SK-N-SH treated with all-trans-retinoic acid at 6 μM for 48 hours (cell line): ENCODE measurements at regions not wholly inside any gene's neighbourhood (a gene's known extent, or its start where the extent isn't known, plus 50 kb on each side); places are given as distances from the start of the nearest gene placed in this dataset.

ENCODE experiments used
- ATAC-seq: fragments of 200-7000 bp; cut with Tn5 transposase; 3 replicates; pipeline ENCODE4 v1.9.1; 2020; ENCODE audit warnings: mild to moderate bottlenecking, moderate library complexity
- ARNTL ChIP-seq: fragments of 450-650 bp; formaldehyde crosslinking; IDR thresholded peaks from 2 replicates; pipeline ENCODE4 v1.5.0; 2020; ENCODE audit warnings: low read depth, mild to moderate bottlenecking, moderate library complexity, borderline replicate concordance
- BACH2 ChIP-seq: fragments of 250-450 bp; sonication (Bioruptor Pico); IDR thresholded peaks from 2 replicates; pipeline ENCODE4 v1.9.0; 2021; ENCODE audit warnings: mild to moderate bottlenecking, borderline replicate concordance
- CSDC2 ChIP-seq: fragments of 250-450 bp; sonication (Bioruptor Pico); IDR thresholded peaks from 2 replicates; pipeline ENCODE4 v1.5.0; 2020; ENCODE audit warnings: mild to moderate bottlenecking, moderate library complexity
- ESRRG ChIP-seq: fragments of 250-450 bp; sonication (Bioruptor Pico); IDR thresholded peaks from 2 replicates; pipeline ENCODE4 v1.6.1; 2021; ENCODE audit warnings: mild to moderate bottlenecking
- ISL1 ChIP-seq: fragments of 250-450 bp; sonication (Bioruptor Pico); IDR thresholded peaks from 2 replicates; pipeline ENCODE4 v2.1.2; 2022; ENCODE audit warnings: mild to moderate bottlenecking, moderate library complexity
- OSR1 ChIP-seq: fragments of 250-450 bp; sonication (Bioruptor Pico); IDR thresholded peaks from 2 replicates; pipeline ENCODE4 v1.8.0; 2022; ENCODE audit warnings: moderate library complexity, mild to moderate bottlenecking, inconsistent platforms
- PATZ1 ChIP-seq: fragments of 250-450 bp; sonication (Bioruptor Pico); IDR thresholded peaks from 2 replicates; pipeline ENCODE4 v1.8.0; 2020; ENCODE audit warnings: mild to moderate bottlenecking, moderate library complexity, borderline replicate concordance
- PPARA ChIP-seq: fragments of 250-450 bp; sonication (Bioruptor Pico); IDR thresholded peaks from 2 replicates; pipeline ENCODE4 v1.5.0; 2020; ENCODE audit warnings: mild to moderate bottlenecking, borderline replicate concordance
- RARB ChIP-seq: fragments of 250-450 bp; sonication (Bioruptor Pico); IDR thresholded peaks from 2 replicates; pipeline ENCODE4 v1.8.0; 2021; ENCODE audit warnings: mild to moderate bottlenecking, moderate library complexity
- SNAI2 ChIP-seq: fragments of 250-450 bp; sonication (Bioruptor Pico); IDR thresholded peaks from 2 replicates; pipeline ENCODE4 v1.5.0; 2020; ENCODE audit warnings: mild to moderate bottlenecking, moderate library complexity
- TCF4 ChIP-seq: fragments of 250-450 bp; sonication (Bioruptor Pico); IDR thresholded peaks from 2 replicates; pipeline ENCODE4 v1.8.0; 2021; ENCODE audit warnings: mild to moderate bottlenecking, moderate library complexity, borderline replicate concordance
- TOX ChIP-seq: fragments of 250-450 bp; sonication (Bioruptor Pico); IDR thresholded peaks from 2 replicates; pipeline ENCODE4 v1.8.0; 2021; ENCODE audit warnings: mild to moderate bottlenecking, moderate library complexity, borderline replicate concordance
- ZC3H10 ChIP-seq: fragments of 250-450 bp; sonication (Bioruptor Pico); IDR thresholded peaks from 2 replicates; pipeline ENCODE4 v1.5.1; 2021; ENCODE audit warnings: mild to moderate bottlenecking, moderate library complexity
- ZFP3 ChIP-seq: fragments of 250-450 bp; sonication (Bioruptor Pico); IDR thresholded peaks from 2 replicates; pipeline ENCODE4 v1.5.0; 2020; ENCODE audit warnings: mild to moderate bottlenecking, moderate library complexity
- ZFP30 ChIP-seq: fragments of 450-650 bp; formaldehyde crosslinking; IDR thresholded peaks from 2 replicates; pipeline ENCODE4 v1.5.0; 2022; ENCODE audit warnings: mild to moderate bottlenecking, moderate library complexity
- ZNF565 ChIP-seq: fragments of 450-650 bp; formaldehyde crosslinking; conservative IDR thresholded peaks from 2 replicates; pipeline ENCODE4 v1.5.0; 2020; ENCODE audit warnings: low read depth, mild to moderate bottlenecking, moderate library complexity
- ZNF70 ChIP-seq: fragments of 450-650 bp; formaldehyde crosslinking; IDR thresholded peaks from 2 replicates; pipeline ENCODE4 v1.5.0; 2020; ENCODE audit warnings: mild to moderate bottlenecking, moderate library complexity
- ZNF8 ChIP-seq: fragments of 450-650 bp; formaldehyde crosslinking; IDR thresholded peaks from 2 replicates; pipeline ENCODE4 v1.5.0; 2020; ENCODE audit warnings: mild to moderate bottlenecking, moderate library complexity
- TF ChIP-seq, protein P1 (sequence below): fragments of 250-450 bp; sonication (Bioruptor Pico); IDR thresholded peaks from 2 replicates; pipeline ENCODE4 v1.5.1; 2021; ENCODE audit warnings: mild to moderate bottlenecking, moderate library complexity
- TF ChIP-seq, protein P2 (sequence below): fragments of 250-450 bp; sonication (Bioruptor Pico); IDR thresholded peaks from 2 replicates; pipeline ENCODE4 v1.5.1; 2020; ENCODE audit warnings: low read depth, mild to moderate bottlenecking, moderate library complexity
- TF ChIP-seq, protein P3 (sequence below): fragments of 250-450 bp; sonication (Bioruptor Pico); IDR thresholded peaks from 2 replicates; pipeline ENCODE4 v1.5.0; 2020; ENCODE audit warnings: mild to moderate bottlenecking, moderate library complexity

- TF ChIP-seq, protein P1, sequence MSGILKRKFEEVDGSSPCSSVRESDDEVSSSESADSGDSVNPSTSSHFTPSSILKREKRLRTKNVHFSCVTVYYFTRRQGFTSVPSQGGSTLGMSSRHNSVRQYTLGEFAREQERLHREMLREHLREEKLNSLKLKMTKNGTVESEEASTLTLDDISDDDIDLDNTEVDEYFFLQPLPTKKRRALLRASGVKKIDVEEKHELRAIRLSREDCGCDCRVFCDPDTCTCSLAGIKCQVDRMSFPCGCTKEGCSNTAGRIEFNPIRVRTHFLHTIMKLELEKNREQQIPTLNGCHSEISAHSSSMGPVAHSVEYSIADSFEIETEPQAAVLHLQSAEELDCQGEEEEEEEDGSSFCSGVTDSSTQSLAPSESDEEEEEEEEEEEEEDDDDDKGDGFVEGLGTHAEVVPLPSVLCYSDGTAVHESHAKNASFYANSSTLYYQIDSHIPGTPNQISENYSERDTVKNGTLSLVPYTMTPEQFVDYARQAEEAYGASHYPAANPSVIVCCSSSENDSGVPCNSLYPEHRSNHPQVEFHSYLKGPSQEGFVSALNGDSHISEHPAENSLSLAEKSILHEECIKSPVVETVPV (CRISPR knock-in tag): no peak
Measured at GRCh38 chr6:144583614-144583954, 298.4 kb downstream of the UTRN start (continued).

DNA sequence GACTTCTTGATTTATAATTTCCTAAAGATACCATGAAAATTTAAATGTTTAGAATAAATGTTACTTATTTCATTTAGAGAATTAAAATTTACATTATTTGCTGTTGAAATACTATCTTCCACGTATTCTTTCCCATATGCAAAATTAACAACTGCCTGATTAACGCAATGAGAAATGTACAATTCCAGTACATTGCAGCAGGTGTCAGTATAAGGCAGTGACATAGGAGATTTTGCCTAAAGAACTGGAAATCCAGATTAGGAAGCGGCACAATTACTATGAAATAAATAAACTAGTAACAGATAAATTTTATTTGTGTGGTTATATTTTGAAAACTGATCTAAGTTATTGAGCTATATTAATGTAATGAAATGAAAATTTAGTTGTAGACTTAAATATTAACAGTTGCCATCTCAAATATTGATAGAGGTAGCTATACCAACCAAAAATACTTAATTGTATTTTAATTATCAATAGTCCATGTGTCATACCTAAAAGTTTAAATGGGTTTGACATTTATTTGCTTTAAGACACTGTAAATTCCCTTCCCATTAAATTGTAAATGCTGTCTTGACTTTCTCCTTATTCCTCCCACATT lies 300.2 kb downstream of the UTRN start:
- no peak for TF ChIP-seq ZFP30 (CRISPR knock-in tag)
- no peak for TF ChIP-seq BACH2 (CRISPR knock-in tag)
- TF ChIP-seq ZNF70 (CRISPR knock-in tag): no peak
- TF ChIP-seq RARB (CRISPR knock-in tag): no peak
- TF ChIP-seq SNAI2: no peak
- no peak for TF ChIP-seq CSDC2 (CRISPR knock-in tag)
- TF ChIP-seq ZFP3: no peak
- TF ChIP-seq TOX (CRISPR knock-in tag): no peak
- TF ChIP-seq ZNF8: no peak
- TF ChIP-seq TCF4: no peak
- TF ChIP-seq PATZ1: no peak
- TF ChIP-seq ZC3H10 (CRISPR knock-in tag): no peak
- TF ChIP-seq ZNF565 (CRISPR knock-in tag): no peak
- TF ChIP-seq ESRRG (CRISPR knock-in tag): no peak
- no peak for TF ChIP-seq ISL1 (CRISPR knock-in tag)
- no peak for TF ChIP-seq ARNTL
- TF ChIP-seq PPARA (CRISPR knock-in tag): no peak
- TF ChIP-seq OSR1 (CRISPR knock-in tag): no peak
- TF ChIP-seq, protein P1 (CRISPR knock-in tag): no peak
- TF ChIP-seq, protein P2, sequence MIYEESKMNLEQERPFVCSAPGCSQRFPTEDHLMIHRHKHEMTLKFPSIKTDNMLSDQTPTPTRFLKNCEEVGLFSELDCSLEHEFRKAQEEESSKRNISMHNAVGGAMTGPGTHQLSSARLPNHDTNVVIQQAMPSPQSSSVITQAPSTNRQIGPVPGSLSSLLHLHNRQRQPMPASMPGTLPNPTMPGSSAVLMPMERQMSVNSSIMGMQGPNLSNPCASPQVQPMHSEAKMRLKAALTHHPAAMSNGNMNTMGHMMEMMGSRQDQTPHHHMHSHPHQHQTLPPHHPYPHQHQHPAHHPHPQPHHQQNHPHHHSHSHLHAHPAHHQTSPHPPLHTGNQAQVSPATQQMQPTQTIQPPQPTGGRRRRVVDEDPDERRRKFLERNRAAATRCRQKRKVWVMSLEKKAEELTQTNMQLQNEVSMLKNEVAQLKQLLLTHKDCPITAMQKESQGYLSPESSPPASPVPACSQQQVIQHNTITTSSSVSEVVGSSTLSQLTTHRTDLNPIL (CRISPR knock-in tag): no peak
- no peak for ATAC-seq

DNA sequence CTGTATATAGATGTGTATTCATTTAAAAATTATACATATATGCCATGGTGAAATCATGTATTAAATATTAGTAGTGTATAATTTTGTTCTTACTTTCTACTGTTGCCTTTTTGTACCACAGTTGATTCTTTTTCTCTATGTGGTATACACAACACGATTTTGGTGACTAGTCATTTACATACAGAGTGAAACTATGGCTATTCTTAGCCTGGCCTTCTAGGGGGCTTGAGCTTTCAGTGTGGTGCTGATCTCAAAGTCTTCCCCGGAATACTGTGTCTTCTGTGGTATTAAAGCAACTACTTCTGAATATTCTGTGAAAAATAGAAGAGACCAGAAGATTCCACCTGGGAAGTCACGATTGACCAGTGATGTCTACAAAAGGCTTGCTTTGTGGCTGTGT lies 301.9 kb downstream of the UTRN start:
- ATAC-seq: no peak
- TF ChIP-seq OSR1 (CRISPR knock-in tag) (no peak), ZFP30 (CRISPR knock-in tag) (no peak), ESRRG (CRISPR knock-in tag) (no peak), PATZ1 (no peak), TOX (CRISPR knock-in tag) (no peak), SNAI2 (no peak), ZNF565 (CRISPR knock-in tag) (no peak), ISL1 (CRISPR knock-in tag) (no peak), PPARA (CRISPR knock-in tag) (no peak), RARB (CRISPR knock-in tag) (no peak)
- TF ChIP-seq, protein P3, sequence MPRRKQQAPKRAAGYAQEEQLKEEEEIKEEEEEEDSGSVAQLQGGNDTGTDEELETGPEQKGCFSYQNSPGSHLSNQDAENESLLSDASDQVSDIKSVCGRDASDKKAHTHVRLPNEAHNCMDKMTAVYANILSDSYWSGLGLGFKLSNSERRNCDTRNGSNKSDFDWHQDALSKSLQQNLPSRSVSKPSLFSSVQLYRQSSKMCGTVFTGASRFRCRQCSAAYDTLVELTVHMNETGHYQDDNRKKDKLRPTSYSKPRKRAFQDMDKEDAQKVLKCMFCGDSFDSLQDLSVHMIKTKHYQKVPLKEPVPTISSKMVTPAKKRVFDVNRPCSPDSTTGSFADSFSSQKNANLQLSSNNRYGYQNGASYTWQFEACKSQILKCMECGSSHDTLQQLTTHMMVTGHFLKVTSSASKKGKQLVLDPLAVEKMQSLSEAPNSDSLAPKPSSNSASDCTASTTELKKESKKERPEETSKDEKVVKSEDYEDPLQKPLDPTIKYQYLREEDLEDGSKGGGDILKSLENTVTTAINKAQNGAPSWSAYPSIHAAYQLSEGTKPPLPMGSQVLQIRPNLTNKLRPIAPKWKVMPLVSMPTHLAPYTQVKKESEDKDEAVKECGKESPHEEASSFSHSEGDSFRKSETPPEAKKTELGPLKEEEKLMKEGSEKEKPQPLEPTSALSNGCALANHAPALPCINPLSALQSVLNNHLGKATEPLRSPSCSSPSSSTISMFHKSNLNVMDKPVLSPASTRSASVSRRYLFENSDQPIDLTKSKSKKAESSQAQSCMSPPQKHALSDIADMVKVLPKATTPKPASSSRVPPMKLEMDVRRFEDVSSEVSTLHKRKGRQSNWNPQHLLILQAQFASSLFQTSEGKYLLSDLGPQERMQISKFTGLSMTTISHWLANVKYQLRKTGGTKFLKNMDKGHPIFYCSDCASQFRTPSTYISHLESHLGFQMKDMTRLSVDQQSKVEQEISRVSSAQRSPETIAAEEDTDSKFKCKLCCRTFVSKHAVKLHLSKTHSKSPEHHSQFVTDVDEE (CRISPR knock-in tag): no peak
- TF ChIP-seq, protein P2 (CRISPR knock-in tag): no peak
- TF ChIP-seq, protein P1 (CRISPR knock-in tag): no peak
